Spleen (tissue), 11 donors: ENCODE measurements at regions not wholly inside any gene's neighbourhood (a gene's known extent, or its start where the extent isn't known, plus 50 kb on each side); places are given as distances from the start of the nearest gene placed in this dataset.

Source experiments
- DNase-seq: peaks from one replicate; pipeline ENCODE4 v3.0.0-alpha.2; 2020
- H3K27ac ChIP-seq, 8 donors: fragments of 200-600 bp; sonication (generic) in 7 of 8; 1 replicate in 4 of 8; 2 replicates in 4 of 8; pipeline versions ENCODE4 v1.5.0 to v1.8.0; 2016 to 2021; ENCODE audit warnings: inconsistent platforms in 4 of 8, mild to moderate bottlenecking in 4 of 8, moderate library complexity in 1 of 8
- H3K27me3 ChIP-seq, 7 donors: fragments of 200-600 bp; sonication (generic) in 6 of 7; replicated peaks in 1 of 7; 1 replicate in 4 of 7; 2 replicates in 3 of 7; pipeline versions ENCODE4 v1.5.0 to v1.8.0; 2016 to 2021; ENCODE audit warnings: inconsistent platforms in 3 of 7, mild to moderate bottlenecking in 1 of 7
- H3K36me3 ChIP-seq, 6 donors: fragments of 200-600 bp; sonication (generic) in 5 of 6; 1 replicate in 4 of 6; 2 replicates in 2 of 6; pipeline versions ENCODE4 v1.5.0 to v1.8.0; 2016 to 2021; ENCODE audit warnings: inconsistent platforms in 2 of 6
- H3K4me1 ChIP-seq, 6 donors: fragments of 200-600 bp; sonication (generic) in 5 of 6; 1 replicate in 3 of 6; 2 replicates in 3 of 6; pipeline versions ENCODE4 v1.5.0 to v1.8.0; 2016 to 2021; ENCODE audit warnings: inconsistent platforms in 3 of 6
- H3K4me3 ChIP-seq, 8 donors: fragments of 200-600 bp; sonication (generic) in 7 of 8; 1 replicate in 4 of 8; 2 replicates in 4 of 8; pipeline versions ENCODE4 v1.5.0 to v1.8.0; 2016 to 2021; ENCODE audit warnings: inconsistent platforms in 4 of 8, mild to moderate bottlenecking in 4 of 8, moderate library complexity in 2 of 8
- H3K9me3 ChIP-seq, 8 donors: fragments of 200-600 bp; sonication (generic) in 7 of 8; 1 replicate in 4 of 8; 2 replicates in 4 of 8; pipeline versions ENCODE4 v1.5.0 to v1.8.0; 2016 to 2021; ENCODE audit warnings: inconsistent platforms in 4 of 8
- POLR2A ChIP-seq, 3 donors: fragments of 450-650 bp; IDR thresholded peaks; one replicate each; pipeline ENCODE4 v1.5.1; 2017; ENCODE audit warnings: antibody characterized with exemption in 3 of 3, mild to moderate bottlenecking in 1 of 3
- POLR2AphosphoS5 ChIP-seq, 3 donors: sonication (generic); formaldehyde crosslinking; IDR thresholded peaks; one replicate each; pipeline ENCODE4 v1.5.1; 2017; ENCODE audit warnings: antibody characterized with exemption in 3 of 3
- WGBS, 5 donors: extraction: QIAGEN DNeasy Blood & Tissue Kit in 3 of 5; methylation state at CpG; one replicate each; pipeline versions ENCODE4 v1.1.5 to v1.1.7; 2013 to 2018; 5-methylcytosine and 5-hydroxymethylcytosine counted together
- intact Hi-C: fragments of 100-400 bp; cut with DNase I; formaldehyde crosslinking; loops from one replicate; pipeline ENCODE4 v1.15.0; 2023; ENCODE audit warnings: low total_unique reads
- TF ChIP-seq, protein P1 (sequence below), 11 experiments: fragments of 200-600 bp in 7 of 11; fragments of 450-650 bp in 4 of 11; sonication (generic) in 4 of 11; IDR thresholded peaks in 8 of 11; conservative IDR thresholded peaks in 3 of 11; 1 replicate in 7 of 11; 2 replicates in 4 of 11; pipeline versions ENCODE4 v1.4.0 to v1.8.0; 2016 to 2021; ENCODE audit warnings: antibody characterized with exemption in 11 of 11, inconsistent platforms in 4 of 11, mild to moderate bottlenecking in 1 of 11
- donor health status: healthy with polysubstance abuse.
- donor health status: DM: no; HTN: no; CAD: no; lungs with moderate emphysema.
- donor health status: DM: no; HTN: no; CAD: no.
- donor health status: Bipolar disorder and iron deficiency.
- donor health status: healthy.
- donor health status: DM: no; HTN: no; CAD: no.
- donor health status: DM: yes; HTN: yes; CAD: no.

DNA sequence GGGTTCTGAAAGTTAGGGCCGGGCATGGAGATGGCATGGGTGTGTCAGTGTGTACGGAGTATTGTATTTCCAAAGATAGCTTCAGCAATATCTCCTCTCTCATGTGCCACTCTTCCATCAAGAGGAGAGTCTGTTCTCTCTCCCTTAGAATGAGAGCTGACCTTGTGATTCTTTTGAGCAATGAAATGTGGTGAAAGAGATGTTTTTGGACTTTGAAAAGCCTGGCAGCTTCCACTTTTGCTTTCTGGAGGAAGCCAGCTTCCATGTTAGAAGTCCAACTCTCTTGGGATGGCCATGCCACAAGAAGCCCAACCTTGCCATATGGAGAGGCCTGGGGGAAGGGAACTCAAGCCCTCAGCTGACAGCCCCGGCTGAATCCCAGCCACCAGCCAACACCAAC is 72.4 kb upstream of the GZMB start:
- no peak for DNase-seq
- Histone ChIP-seq H3K9me3 (no peaks in the 10 kb centered on the region), H3K27me3 (no peaks in the 10 kb centered on the region), H3K4me3 (no peak overlapping the region), H3K27ac (peak overlapping the region in 2 of 8 donors; percentile 47 to 62), H3K36me3 (no peaks in the 10 kb centered on the region), H3K4me1 (peaks cover 0 to 35% (median 7%) of the 10 kb centered on the region in 6 donors)
- 85 to 94% (median 88%) methylated on average over 3 of the region's 3 CpGs for WGBS, 5 donors
- intact Hi-C loops = no loop called here
- TF ChIP-seq POLR2A (IDR thresholded peaks at IDR 0.05) (no peak), POLR2AphosphoS5 (IDR thresholded peaks at IDR 0.05) (no peak)
- TF ChIP-seq, protein P1, sequence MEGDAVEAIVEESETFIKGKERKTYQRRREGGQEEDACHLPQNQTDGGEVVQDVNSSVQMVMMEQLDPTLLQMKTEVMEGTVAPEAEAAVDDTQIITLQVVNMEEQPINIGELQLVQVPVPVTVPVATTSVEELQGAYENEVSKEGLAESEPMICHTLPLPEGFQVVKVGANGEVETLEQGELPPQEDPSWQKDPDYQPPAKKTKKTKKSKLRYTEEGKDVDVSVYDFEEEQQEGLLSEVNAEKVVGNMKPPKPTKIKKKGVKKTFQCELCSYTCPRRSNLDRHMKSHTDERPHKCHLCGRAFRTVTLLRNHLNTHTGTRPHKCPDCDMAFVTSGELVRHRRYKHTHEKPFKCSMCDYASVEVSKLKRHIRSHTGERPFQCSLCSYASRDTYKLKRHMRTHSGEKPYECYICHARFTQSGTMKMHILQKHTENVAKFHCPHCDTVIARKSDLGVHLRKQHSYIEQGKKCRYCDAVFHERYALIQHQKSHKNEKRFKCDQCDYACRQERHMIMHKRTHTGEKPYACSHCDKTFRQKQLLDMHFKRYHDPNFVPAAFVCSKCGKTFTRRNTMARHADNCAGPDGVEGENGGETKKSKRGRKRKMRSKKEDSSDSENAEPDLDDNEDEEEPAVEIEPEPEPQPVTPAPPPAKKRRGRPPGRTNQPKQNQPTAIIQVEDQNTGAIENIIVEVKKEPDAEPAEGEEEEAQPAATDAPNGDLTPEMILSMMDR (IDR thresholded peaks at IDR 0.05 in 8 of 11, conservative IDR thresholded peaks at IDR 0.05 in 3 of 11) = no peak

DNA sequence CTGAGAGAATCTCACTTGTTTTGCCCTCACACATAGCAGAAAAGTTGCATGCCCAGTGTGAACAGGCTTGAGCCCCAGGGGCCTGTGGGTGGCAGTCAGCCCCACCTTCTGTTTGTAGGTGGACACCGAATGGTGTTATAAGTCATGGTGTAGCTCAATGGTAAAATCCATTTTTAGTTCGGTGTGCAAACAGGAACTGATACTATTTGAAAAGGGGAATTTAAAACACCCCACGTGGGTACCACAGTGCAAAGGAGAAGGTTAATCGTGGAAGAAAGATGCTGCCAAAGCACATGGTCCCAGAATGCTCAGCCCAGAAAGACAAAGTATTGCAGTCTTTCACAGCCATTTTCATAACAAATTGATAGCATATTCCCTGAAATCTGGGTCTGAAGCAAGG is 71.8 kb upstream of the GZMB start:
- WGBS, 5 donors = 40 to 69% (median 41%) methylated on average over 4 of the region's 4 CpGs
- no peak for DNase-seq

DNA sequence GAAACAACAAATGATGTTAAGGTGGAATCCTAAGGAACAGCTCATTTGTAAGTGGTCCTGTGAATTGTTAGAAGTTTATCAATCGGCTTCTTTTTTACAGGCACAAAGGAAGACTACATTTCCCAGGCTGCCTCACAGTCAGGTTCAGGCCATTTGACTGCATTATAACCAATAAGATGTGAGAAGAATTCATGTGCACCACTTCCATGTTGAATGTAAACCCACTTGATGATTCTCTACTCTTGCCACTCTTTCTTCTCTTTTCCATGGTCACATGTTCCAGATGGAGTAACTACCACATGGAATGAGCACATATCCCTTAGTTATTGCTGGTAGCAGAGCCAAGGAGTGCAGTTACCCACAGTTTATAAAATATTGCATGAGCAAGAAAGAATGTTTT is 67.1 kb upstream of the GZMB start:
- no peak for DNase-seq
- Histone ChIP-seq H3K9me3 (no peaks in the 10 kb centered on the region), H3K27me3 (no peaks in the 10 kb centered on the region), H3K36me3 (no peaks in the 10 kb centered on the region), H3K4me3 (no peak overlapping the region), H3K27ac (no peak overlapping the region), H3K4me1 (peaks cover 7 to 57% (median 31%) of the 10 kb centered on the region in 6 donors)
- TF ChIP-seq POLR2AphosphoS5 (IDR thresholded peaks at IDR 0.05) (no peak), POLR2A (IDR thresholded peaks at IDR 0.05) (no peak)
- TF ChIP-seq, protein P1 (IDR thresholded peaks at IDR 0.05 in 8 of 11, conservative IDR thresholded peaks at IDR 0.05 in 3 of 11) = no peak
- 78 to 93% (median 89%) methylated on average over 1 of the region's 1 CpG for WGBS, 5 donors
- intact Hi-C loops = no loop called here

More for the DNA sequence above, 71.8 kb upstream of the GZMB start:
- Histone ChIP-seq H3K36me3 (no peaks in the 10 kb centered on the region), H3K9me3 (no peaks in the 10 kb centered on the region), H3K4me1 (peaks cover 2 to 40% (median 11%) of the 10 kb centered on the region in 6 donors), H3K4me3 (no peak overlapping the region), H3K27ac (peak overlapping the region in 4 of 8 donors; percentile 30 to 62 (median 40)), H3K27me3 (no peaks in the 10 kb centered on the region)
- TF ChIP-seq, protein P1 (IDR thresholded peaks at IDR 0.05 in 8 of 11, conservative IDR thresholded peaks at IDR 0.05 in 3 of 11) = no peak
- TF ChIP-seq POLR2AphosphoS5 (IDR thresholded peaks at IDR 0.05) (no peak), POLR2A (IDR thresholded peaks at IDR 0.05) (no peak)
- intact Hi-C loops = no loop called here

DNA sequence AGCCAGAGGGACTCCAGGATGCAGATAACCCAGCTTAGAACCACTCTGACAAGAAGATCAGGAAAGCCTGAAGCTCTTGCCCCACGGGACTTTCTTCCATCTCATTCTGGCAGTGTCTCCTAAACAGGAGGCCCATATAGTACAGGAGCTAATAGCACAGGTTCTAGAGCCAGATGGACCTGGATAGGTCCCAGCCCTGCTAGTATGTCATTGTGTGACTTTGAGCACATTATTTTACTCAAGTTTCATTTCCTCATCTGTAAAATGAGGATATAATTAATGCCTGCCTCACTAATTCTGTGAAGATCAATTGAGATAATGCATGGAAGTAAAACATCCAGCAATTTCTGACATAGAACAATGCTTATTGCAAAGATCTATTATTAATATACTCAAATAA is 66.5 kb upstream of the GZMB start:
- no peaks in the 10 kb centered on the region for H3K36me3 ChIP-seq
- no peaks in the 10 kb centered on the region for H3K9me3 ChIP-seq
- H3K4me1 ChIP-seq = peaks cover 7 to 56% (median 33%) of the 10 kb centered on the region in 6 donors
- TF ChIP-seq POLR2AphosphoS5 (IDR thresholded peaks at IDR 0.05) = no peak
- no peak for TF ChIP-seq POLR2A (IDR thresholded peaks at IDR 0.05)
- TF ChIP-seq, protein P1 (IDR thresholded peaks at IDR 0.05 in 8 of 11, conservative IDR thresholded peaks at IDR 0.05 in 3 of 11) = no peak
- WGBS, 5 donors = 63 to 81% (median 80%) methylated on average over 1 of the region's 1 CpG
- intact Hi-C loops = no loop called here
- no peak for DNase-seq
- no peaks in the 10 kb centered on the region for H3K27me3 ChIP-seq
- H3K4me3 ChIP-seq = no peak overlapping the region
- H3K27ac ChIP-seq = peak overlapping the region in 2 of 8 donors; percentile 9 to 24
